ENCODE measurements at regions not wholly inside any gene's neighbourhood (a gene's known extent, or its start where the extent isn't known, plus 50 kb on each side); places are given as distances from the start of the nearest gene placed in this dataset.

GRCh38 chr2:16561676-16562075 lies 104.0 kb downstream of the CYRIA start:
- no peak for DNase-seq (ENCODE audit: low spot score)

- no peak for DNase-seq (ENCODE audit: low spot score)
Observed at GRCh38 chr2:16561251-16561650, 104.4 kb downstream of the CYRIA start.

- DNase-seq (ENCODE audit: low spot score), result no peak
Observed at GRCh38 chr2:16559278-16560067, 106.2 kb downstream of the CYRIA start.

- no peak for DNase-seq (ENCODE audit: low spot score)
Observed at GRCh38 chr2:16554060-16554583, 111.5 kb downstream of the CYRIA start.

GRCh38 chr2:16553226-16553625 lies 112.4 kb downstream of the CYRIA start:
- DNase-seq (ENCODE audit: low spot score), result peak; percentile 51

- DNase-seq (ENCODE audit: low spot score), result no peak
Observed at GRCh38 chr2:16552202-16552601, 113.4 kb downstream of the CYRIA start.

- DNase-seq (ENCODE audit: low spot score), result no peak
Observed at GRCh38 chr2:16548036-16548435, 117.6 kb downstream of the CYRIA start.

GRCh38 chr2:16546128-16546754 lies 119.4 kb downstream of the CYRIA start:
- no peak for DNase-seq (ENCODE audit: low spot score)

GRCh38 chr2:16538707-16539106 lies 126.9 kb downstream of the CYRIA start:
- DNase-seq (ENCODE audit: low spot score), result no peak

- no peak for DNase-seq (ENCODE audit: low spot score)
Observed at GRCh38 chr2:16537347-16537746, 128.3 kb downstream of the CYRIA start.

- no peak for DNase-seq (ENCODE audit: low spot score)
Observed at GRCh38 chr2:16526193-16526592, 139.4 kb downstream of the CYRIA start.

- DNase-seq (ENCODE audit: low spot score), result no peak
Observed at GRCh38 chr2:16525265-16525887, 140.3 kb downstream of the CYRIA start.

- no peak for DNase-seq (ENCODE audit: low spot score)
Observed at GRCh38 chr2:16523711-16524110, 141.9 kb downstream of the CYRIA start.

- no peak for DNase-seq (ENCODE audit: low spot score)
Observed at GRCh38 chr2:16522031-16522831, 143.4 kb downstream of the CYRIA start.

- no peak for DNase-seq (ENCODE audit: low spot score)
Observed at GRCh38 chr2:16520891-16521290, 144.7 kb downstream of the CYRIA start.

- no peak for DNase-seq (ENCODE audit: low spot score)
Observed at GRCh38 chr2:16515696-16516095, 149.9 kb downstream of the CYRIA start.

- DNase-seq (ENCODE audit: low spot score), result no peak
Observed at GRCh38 chr2:16513626-16514025, 152.0 kb downstream of the CYRIA start.

- no peak for DNase-seq (ENCODE audit: low spot score)
Observed at GRCh38 chr2:16511041-16511440, 154.6 kb downstream of the CYRIA start.

- no peak for DNase-seq (ENCODE audit: low spot score)
Observed at GRCh38 chr2:16509042-16509441, 156.6 kb downstream of the CYRIA start.

GRCh38 chr2:16508490-16508851 lies 157.2 kb downstream of the CYRIA start:
- DNase-seq (ENCODE audit: low spot score), result no peak

- peak; percentile 16 for DNase-seq (ENCODE audit: low spot score)
Observed at GRCh38 chr2:16507655-16508489, 157.8 kb downstream of the CYRIA start.
